Mesothelial cell of epicardium (in vitro differentiated cells): ENCODE measurements at regions not wholly inside any gene's neighbourhood (a gene's known extent, or its start where the extent isn't known, plus 50 kb on each side); places are given as distances from the start of the nearest gene placed in this dataset.

Experiments
- DNase-seq, 2 experiments: peaks; one replicate each; pipeline ENCODE4 v3.0.0; 2021; ENCODE audit warnings: low spot score in 2 of 2; ENCODE audit not compliant: unreplicated experiment in 2 of 2
- H3K27ac Mint-ChIP-seq: 2 replicates; pipeline ENCODE4 v1.8.0; 2021; ENCODE audit warnings: mixed read lengths
- H3K27me3 Mint-ChIP-seq: 2 replicates; pipeline ENCODE4 v1.8.0; 2021; ENCODE audit warnings: low read depth, mixed read lengths
- H3K36me3 Mint-ChIP-seq: 2 replicates; pipeline ENCODE4 v1.8.0; 2021; ENCODE audit warnings: mixed read lengths
- H3K4me1 Mint-ChIP-seq: 2 replicates; pipeline ENCODE4 v1.8.0; 2021; ENCODE audit warnings: mixed read lengths
- H3K4me3 Mint-ChIP-seq: 2 replicates; pipeline ENCODE4 v1.8.0; 2021; ENCODE audit warnings: mild to moderate bottlenecking, moderate library complexity, mixed read lengths
- H3K9me3 Mint-ChIP-seq: 2 replicates; pipeline ENCODE4 v1.8.0; 2021; ENCODE audit warnings: mixed read lengths
- TF ChIP-seq, protein P1 (sequence below): fragments of 200-600 bp; sonication (generic); IDR thresholded peaks from one replicate; pipeline ENCODE4 v1.5.0; 2021; ENCODE audit warnings: antibody characterized with exemption; ENCODE audit not compliant: unreplicated experiment

GRCh38 chr3:177599837-177600236 is 402.6 kb upstream of the TBL1XR1 start:
- TF ChIP-seq, protein P1, sequence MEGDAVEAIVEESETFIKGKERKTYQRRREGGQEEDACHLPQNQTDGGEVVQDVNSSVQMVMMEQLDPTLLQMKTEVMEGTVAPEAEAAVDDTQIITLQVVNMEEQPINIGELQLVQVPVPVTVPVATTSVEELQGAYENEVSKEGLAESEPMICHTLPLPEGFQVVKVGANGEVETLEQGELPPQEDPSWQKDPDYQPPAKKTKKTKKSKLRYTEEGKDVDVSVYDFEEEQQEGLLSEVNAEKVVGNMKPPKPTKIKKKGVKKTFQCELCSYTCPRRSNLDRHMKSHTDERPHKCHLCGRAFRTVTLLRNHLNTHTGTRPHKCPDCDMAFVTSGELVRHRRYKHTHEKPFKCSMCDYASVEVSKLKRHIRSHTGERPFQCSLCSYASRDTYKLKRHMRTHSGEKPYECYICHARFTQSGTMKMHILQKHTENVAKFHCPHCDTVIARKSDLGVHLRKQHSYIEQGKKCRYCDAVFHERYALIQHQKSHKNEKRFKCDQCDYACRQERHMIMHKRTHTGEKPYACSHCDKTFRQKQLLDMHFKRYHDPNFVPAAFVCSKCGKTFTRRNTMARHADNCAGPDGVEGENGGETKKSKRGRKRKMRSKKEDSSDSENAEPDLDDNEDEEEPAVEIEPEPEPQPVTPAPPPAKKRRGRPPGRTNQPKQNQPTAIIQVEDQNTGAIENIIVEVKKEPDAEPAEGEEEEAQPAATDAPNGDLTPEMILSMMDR = no peak
- H3K27ac Mint-ChIP-seq = no peak overlapping the region
- peaks cover 67% of the 10 kb centered on the region for H3K4me1 Mint-ChIP-seq

GRCh38 chr3:177600411-177600810 is 403.1 kb upstream of the TBL1XR1 start:
- Mint-ChIP-seq H3K4me1 (peaks cover 67% of the 10 kb centered on the region), H3K4me3 (no peak overlapping the region), H3K27ac (no peak overlapping the region), H3K36me3 (peaks cover 2% of the 10 kb centered on the region), H3K9me3 (peaks cover 5% of the 10 kb centered on the region), H3K27me3 (no peaks in the 10 kb centered on the region)
- TF ChIP-seq, protein P1 = no peak
- no peak for DNase-seq

More at GRCh38 chr3:177599837-177600236, 402.6 kb upstream of the TBL1XR1 start:
- Mint-ChIP-seq H3K9me3 (peaks cover 1% of the 10 kb centered on the region), H3K36me3 (peaks cover under 1% of the 10 kb centered on the region), H3K4me3 (no peak overlapping the region), H3K27me3 (no peaks in the 10 kb centered on the region)
- no peak for DNase-seq

- Mint-ChIP-seq H3K27ac (peak overlapping the region; percentile 39), H3K27me3 (no peaks in the 10 kb centered on the region), H3K9me3 (peaks cover 8% of the 10 kb centered on the region), H3K4me3 (no peak overlapping the region), H3K4me1 (peaks cover 59% of the 10 kb centered on the region), H3K36me3 (peaks cover 4% of the 10 kb centered on the region)
- no peak for DNase-seq
- TF ChIP-seq, protein P1 = no peak
These were observed 403.9 kb upstream of the TBL1XR1 start for GRCh38 chr3:177601152-177601551.

- no peaks in the 10 kb centered on the region for H3K27me3 Mint-ChIP-seq
- peak overlapping the region; percentile 77 for H3K27ac Mint-ChIP-seq
- H3K36me3 Mint-ChIP-seq = peaks cover 4% of the 10 kb centered on the region
- TF ChIP-seq, protein P1 = no peak
- DNase-seq = no peak
- H3K4me3 Mint-ChIP-seq = no peak overlapping the region
- peaks cover 58% of the 10 kb centered on the region for H3K4me1 Mint-ChIP-seq
- H3K9me3 Mint-ChIP-seq = peaks cover 8% of the 10 kb centered on the region
These were observed 405.4 kb upstream of the TBL1XR1 start for GRCh38 chr3:177602601-177603147.

DNA sequence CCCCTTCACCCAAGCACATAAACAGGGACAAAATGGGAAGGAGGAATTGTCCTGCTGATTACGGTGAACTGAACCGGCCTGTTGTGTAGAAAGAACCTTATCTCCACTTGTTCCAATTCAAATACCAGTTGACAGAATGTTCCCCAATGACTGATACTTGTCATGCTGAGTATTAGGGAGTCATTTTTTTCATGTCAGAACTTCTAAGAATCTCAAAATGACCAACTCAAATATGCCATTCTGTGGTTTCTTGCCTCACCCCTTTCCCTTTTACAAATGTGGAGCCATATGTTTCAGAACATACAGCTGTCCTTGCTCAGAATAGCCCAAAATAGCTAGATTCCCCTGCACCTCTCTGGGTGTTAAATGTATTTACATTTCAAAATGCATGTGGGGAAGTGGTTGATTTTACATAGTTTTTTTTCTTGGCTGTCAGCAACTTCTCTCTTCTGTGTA is 405.9 kb upstream of the TBL1XR1 start:
- Mint-ChIP-seq H3K36me3 (peaks cover 4% of the 10 kb centered on the region), H3K27me3 (no peaks in the 10 kb centered on the region), H3K4me1 (peaks cover 58% of the 10 kb centered on the region), H3K27ac (peak overlapping the region; percentile 77), H3K4me3 (no peak overlapping the region), H3K9me3 (peaks cover 8% of the 10 kb centered on the region)
- TF ChIP-seq, protein P1 = no peak
- DNase-seq = no peak
